ENCODE measurements at regions not wholly inside any gene's neighbourhood (a gene's known extent, or its start where the extent isn't known, plus 50 kb on each side); places are given as distances from the start of the nearest gene placed in this dataset.

GRCh38 chr3:90241481-90241880, 1134.1 kb downstream of the EPHA3 start:
- TF ChIP-seq CTCF (IDR thresholded peaks at IDR 0.05) (no peak), POLR2A (IDR thresholded peaks at IDR 0.05) (no peak)

Data from gastroesophageal sphincter (tissue), 3 donors.